Dendritic cell treated with granulocyte-macrophage colony-stimulating factor and Interleukin-4, amounts not matched to agents 40 ng/mL and 50 ng/mL, for 4 days (primary cell): ENCODE measurements at regions not wholly inside any gene's neighbourhood (a gene's known extent, or its start where the extent isn't known, plus 50 kb on each side); places are given as distances from the start of the nearest gene placed in this dataset.
"Not testable (repeated sequence)": the region's sequence is repeated elsewhere in the genome, so short reads cannot be mapped to it uniquely, and the experiment has no call there.

Experiments used
- H3K27ac Mint-ChIP-seq: one replicate; pipeline ENCODE4 v1.8.0; 2022; ENCODE audit warnings: mild to moderate bottlenecking, mixed read lengths
- H3K27me3 Mint-ChIP-seq: one replicate; pipeline ENCODE4 v1.8.0; 2022; ENCODE audit warnings: mild to moderate bottlenecking, mixed read lengths
- H3K36me3 Mint-ChIP-seq: one replicate; pipeline ENCODE4 v1.8.0; 2022; ENCODE audit warnings: low read depth, mixed read lengths
- H3K4me1 Mint-ChIP-seq: one replicate; pipeline ENCODE4 v1.8.0; 2022; ENCODE audit warnings: low read depth, mixed read lengths
- H3K4me3 Mint-ChIP-seq: one replicate; pipeline ENCODE4 v1.8.0; 2022; ENCODE audit warnings: mild to moderate bottlenecking, moderate library complexity, mixed read lengths
- H3K9me3 Mint-ChIP-seq: one replicate; pipeline ENCODE4 v1.8.0; 2022; ENCODE audit warnings: mixed read lengths
- intact Hi-C: fragments of 100-400 bp; cut with micrococcal nuclease; formaldehyde crosslinking; loops from one replicate; pipeline ENCODE4 v1.15.0; 2022

DNA sequence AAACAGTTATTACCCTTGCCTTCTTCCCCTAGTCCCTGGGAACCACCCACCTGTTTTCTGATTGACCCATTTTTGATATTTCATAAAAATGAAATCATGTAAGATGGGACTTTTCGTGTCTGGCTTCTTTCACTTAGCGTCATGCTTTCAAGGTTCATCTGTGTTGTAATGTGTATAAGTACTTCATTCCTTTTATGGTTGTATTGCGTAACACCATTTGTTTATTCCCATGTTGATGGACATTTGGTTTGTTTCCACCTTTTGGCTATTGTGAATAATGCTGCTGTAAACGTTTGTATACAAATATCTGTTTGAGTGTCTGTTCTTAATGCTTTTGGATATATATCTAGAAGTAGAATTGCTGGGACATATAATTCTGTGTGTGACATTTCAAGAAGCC, 650.1 kb upstream of the COX7C start:
- H3K36me3 Mint-ChIP-seq: no peaks in the 10 kb centered on the region
- H3K4me1 Mint-ChIP-seq: no peaks in the 10 kb centered on the region
- intact Hi-C loops: no loop called here
- H3K4me3 Mint-ChIP-seq: no peak overlapping the region
- H3K27me3 Mint-ChIP-seq: no peaks in the 10 kb centered on the region
- H3K9me3 Mint-ChIP-seq: no peaks in the 10 kb centered on the region
- H3K27ac Mint-ChIP-seq: no peak overlapping the region

DNA sequence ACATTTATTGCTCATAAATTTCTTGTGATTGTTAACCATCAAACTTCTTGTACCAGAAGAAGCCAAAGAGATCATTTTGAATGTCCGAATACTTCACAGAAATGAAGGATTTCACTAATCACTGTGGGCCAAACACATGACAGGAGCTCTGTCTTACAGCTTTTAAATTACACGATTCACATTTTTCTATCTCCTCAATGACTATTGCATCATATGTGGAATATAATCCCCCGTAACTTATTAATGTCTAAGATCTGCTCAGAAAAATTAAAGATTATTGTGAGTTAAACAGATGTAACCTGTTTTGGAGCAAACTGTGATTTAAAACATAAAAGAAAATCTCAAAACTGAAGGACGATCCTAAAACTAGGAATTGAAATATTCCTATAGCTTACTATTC, 645.2 kb upstream of the COX7C start:
- no peaks in the 10 kb centered on the region for H3K36me3 Mint-ChIP-seq
- H3K27me3 Mint-ChIP-seq: no peaks in the 10 kb centered on the region
- intact Hi-C loops: no loop called here
- no peak overlapping the region for H3K4me3 Mint-ChIP-seq
- H3K9me3 Mint-ChIP-seq: no peaks in the 10 kb centered on the region
- H3K4me1 Mint-ChIP-seq: no peaks in the 10 kb centered on the region
- no peak overlapping the region for H3K27ac Mint-ChIP-seq

DNA sequence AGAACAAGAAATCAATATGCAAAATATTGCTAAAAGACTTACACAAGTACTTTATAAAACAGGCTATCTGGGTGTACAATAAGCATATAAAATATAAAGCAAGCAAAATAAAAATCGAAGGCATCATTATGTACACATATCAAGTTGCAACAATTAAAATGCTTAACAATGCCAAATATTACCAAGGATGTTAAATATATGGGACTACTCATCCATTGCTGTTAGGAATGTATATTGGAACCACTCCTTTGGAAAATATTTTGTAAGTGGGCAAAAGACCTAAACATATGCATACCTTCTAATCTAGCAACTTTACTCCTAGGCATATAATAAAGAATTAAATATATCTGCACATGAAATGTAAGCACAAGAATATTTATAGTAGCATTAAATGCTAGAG, 632.6 kb upstream of the COX7C start:
- H3K9me3 Mint-ChIP-seq: peaks cover 9% of the 10 kb centered on the region
- H3K27ac Mint-ChIP-seq: no peak overlapping the region
- no peaks in the 10 kb centered on the region for H3K27me3 Mint-ChIP-seq
- no peak overlapping the region for H3K4me3 Mint-ChIP-seq
- H3K36me3 Mint-ChIP-seq: no peaks in the 10 kb centered on the region
- H3K4me1 Mint-ChIP-seq: no peaks in the 10 kb centered on the region
- intact Hi-C loops: no loop called here

GRCh38 chr5:85990998-85991397, 626.7 kb upstream of the COX7C start:
- no peaks in the 10 kb centered on the region for H3K27me3 Mint-ChIP-seq
- intact Hi-C loops: no loop called here
- no peak overlapping the region for H3K4me3 Mint-ChIP-seq
- H3K9me3 Mint-ChIP-seq: peaks cover 37% of the 10 kb centered on the region
- no peaks in the 10 kb centered on the region for H3K4me1 Mint-ChIP-seq
- H3K36me3 Mint-ChIP-seq: no peaks in the 10 kb centered on the region
- no peak overlapping the region for H3K27ac Mint-ChIP-seq

GRCh38 chr5:85994653-85995052, 623.1 kb upstream of the COX7C start:
- intact Hi-C loops, H3K4me3 Mint-ChIP-seq: not testable (repeated sequence)
- H3K9me3 Mint-ChIP-seq: peaks cover 33% of the 10 kb centered on the region

DNA sequence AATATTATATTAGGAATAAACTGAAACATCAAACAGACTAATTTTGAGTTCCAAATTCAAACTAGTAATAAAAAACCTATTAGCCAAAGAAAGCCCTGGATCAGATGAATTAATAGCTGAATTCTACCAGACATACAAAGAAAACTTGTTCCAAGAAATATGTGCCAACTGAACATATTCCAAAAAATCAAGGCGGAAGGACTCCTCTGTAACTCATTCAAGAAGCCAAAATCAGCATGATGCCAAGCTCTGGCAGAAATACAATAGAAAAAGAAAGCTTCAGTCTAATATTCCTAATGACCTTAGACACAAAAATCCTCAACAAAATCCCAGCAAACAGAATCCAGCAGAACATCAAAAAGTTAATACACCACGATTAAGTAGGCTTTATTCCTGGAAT, 619.1 kb upstream of the COX7C start:
- no peaks in the 10 kb centered on the region for H3K27me3 Mint-ChIP-seq
- H3K36me3 Mint-ChIP-seq: no peaks in the 10 kb centered on the region
- H3K4me1 Mint-ChIP-seq: no peaks in the 10 kb centered on the region
- no peak overlapping the region for H3K4me3 Mint-ChIP-seq
- H3K27ac Mint-ChIP-seq: no peak overlapping the region
- intact Hi-C loops: no loop called here
- H3K9me3 Mint-ChIP-seq: peaks cover 9% of the 10 kb centered on the region

More at GRCh38 chr5:85994653-85995052, 623.1 kb upstream of the COX7C start:
- H3K27ac Mint-ChIP-seq, H3K36me3 Mint-ChIP-seq, H3K4me1 Mint-ChIP-seq, H3K27me3 Mint-ChIP-seq: not testable (repeated sequence)

GRCh38 chr5:86008293-86008692, 609.4 kb upstream of the COX7C start:
- Mint-ChIP-seq H3K27ac (no peak overlapping the region), H3K36me3 (no peaks in the 10 kb centered on the region), H3K4me1 (no peaks in the 10 kb centered on the region), H3K9me3 (peaks cover 36% of the 10 kb centered on the region), H3K27me3 (no peaks in the 10 kb centered on the region), H3K4me3 (no peak overlapping the region)
- intact Hi-C loops: no loop called here

- Mint-ChIP-seq H3K9me3 (peaks cover 36% of the 10 kb centered on the region), H3K4me1 (no peaks in the 10 kb centered on the region), H3K4me3 (no peak overlapping the region), H3K36me3 (no peaks in the 10 kb centered on the region), H3K27ac (no peak overlapping the region), H3K27me3 (no peaks in the 10 kb centered on the region)
- intact Hi-C loops: no loop called here
Observed at GRCh38 chr5:86008704-86009103, 609.0 kb upstream of the COX7C start.

DNA sequence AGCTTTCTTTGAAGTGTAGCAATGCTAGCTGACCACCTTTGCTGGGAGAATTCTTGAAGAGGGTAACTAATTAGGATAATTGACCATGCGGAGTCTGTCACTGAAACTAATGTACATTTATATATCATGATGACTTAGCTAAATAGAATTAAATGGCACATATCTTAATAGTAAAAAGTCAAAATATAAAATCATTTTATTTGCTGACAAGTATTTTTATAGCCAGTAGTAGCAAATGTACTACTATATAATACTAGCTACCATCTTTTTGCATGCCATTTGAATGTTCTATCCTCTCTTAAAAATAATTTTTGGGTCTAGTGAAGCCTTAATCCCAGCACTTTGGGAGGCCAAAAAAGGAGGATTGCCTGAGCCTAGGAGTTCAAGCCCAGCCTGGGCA, 605.8 kb upstream of the COX7C start:
- H3K27me3 Mint-ChIP-seq: no peaks in the 10 kb centered on the region
- no peaks in the 10 kb centered on the region for H3K4me1 Mint-ChIP-seq
- intact Hi-C loops: no loop called here
- H3K4me3 Mint-ChIP-seq: no peak overlapping the region
- no peaks in the 10 kb centered on the region for H3K36me3 Mint-ChIP-seq
- H3K27ac Mint-ChIP-seq: no peak overlapping the region
- peaks cover 42% of the 10 kb centered on the region for H3K9me3 Mint-ChIP-seq

- Mint-ChIP-seq H3K36me3 (no peaks in the 10 kb centered on the region), H3K4me1 (no peaks in the 10 kb centered on the region), H3K27ac (no peak overlapping the region), H3K4me3 (no peak overlapping the region), H3K9me3 (no peaks in the 10 kb centered on the region), H3K27me3 (no peaks in the 10 kb centered on the region)
- intact Hi-C loops: no loop called here
Observed at GRCh38 chr5:86029308-86029707, 588.4 kb upstream of the COX7C start.

DNA sequence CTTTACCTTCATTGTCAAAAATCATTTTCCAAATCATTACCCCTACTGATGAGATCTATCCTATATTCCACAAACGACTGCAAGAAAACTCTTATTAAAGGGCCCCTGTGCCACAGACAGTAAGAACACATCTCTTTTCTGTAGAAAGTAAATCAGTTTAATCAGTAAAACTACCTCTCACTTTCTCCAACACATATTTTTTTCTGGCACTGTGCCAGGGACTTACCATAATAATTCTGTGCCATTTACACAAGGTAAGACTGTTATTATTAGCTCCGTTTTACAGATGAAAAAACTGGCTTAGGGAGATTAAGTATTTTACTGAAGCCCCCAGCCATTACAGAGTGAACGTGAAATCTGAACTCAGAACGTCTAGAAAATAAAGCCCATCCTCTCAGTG, 587.0 kb upstream of the COX7C start:
- H3K36me3 Mint-ChIP-seq: no peaks in the 10 kb centered on the region
- H3K4me1 Mint-ChIP-seq: no peaks in the 10 kb centered on the region
- no peaks in the 10 kb centered on the region for H3K9me3 Mint-ChIP-seq
- no peaks in the 10 kb centered on the region for H3K27me3 Mint-ChIP-seq
- no peak overlapping the region for H3K27ac Mint-ChIP-seq
- no peak overlapping the region for H3K4me3 Mint-ChIP-seq
- intact Hi-C loops: no loop called here

DNA sequence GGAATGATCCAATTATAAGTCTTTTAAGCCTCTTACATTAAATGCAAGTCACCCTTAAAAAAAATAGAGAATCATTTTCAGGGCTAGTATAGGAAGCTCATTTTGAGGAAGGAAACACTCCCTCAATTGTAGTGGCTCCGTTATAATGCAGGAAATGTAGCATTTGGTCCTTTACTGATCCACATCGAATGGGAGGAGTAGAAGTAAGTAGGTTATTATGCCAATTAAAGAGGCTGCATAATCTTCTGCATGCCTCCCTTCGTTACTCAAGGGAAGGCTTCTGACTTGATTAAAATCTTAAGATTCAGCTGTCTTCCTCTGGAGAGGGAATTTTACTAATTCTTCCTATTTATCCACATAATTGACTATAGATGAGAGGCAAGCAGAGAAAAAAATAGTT, 579.2 kb upstream of the COX7C start:
- Mint-ChIP-seq H3K27me3 (no peaks in the 10 kb centered on the region), H3K36me3 (no peaks in the 10 kb centered on the region), H3K4me1 (no peaks in the 10 kb centered on the region), H3K4me3 (no peak overlapping the region), H3K27ac (no peak overlapping the region), H3K9me3 (peaks cover 13% of the 10 kb centered on the region)
- intact Hi-C loops: no loop called here

GRCh38 chr5:86039351-86039750, 578.4 kb upstream of the COX7C start:
- H3K36me3 Mint-ChIP-seq: no peaks in the 10 kb centered on the region
- intact Hi-C loops: no loop called here
- no peaks in the 10 kb centered on the region for H3K4me1 Mint-ChIP-seq
- no peaks in the 10 kb centered on the region for H3K27me3 Mint-ChIP-seq
- peaks cover 13% of the 10 kb centered on the region for H3K9me3 Mint-ChIP-seq
- H3K4me3 Mint-ChIP-seq: no peak overlapping the region
- H3K27ac Mint-ChIP-seq: no peak overlapping the region

- H3K4me3 Mint-ChIP-seq: no peak overlapping the region
- no peaks in the 10 kb centered on the region for H3K27me3 Mint-ChIP-seq
- H3K27ac Mint-ChIP-seq: no peak overlapping the region
- no peaks in the 10 kb centered on the region for H3K9me3 Mint-ChIP-seq
- no peaks in the 10 kb centered on the region for H3K4me1 Mint-ChIP-seq
- no peaks in the 10 kb centered on the region for H3K36me3 Mint-ChIP-seq
- intact Hi-C loops: no loop called here
Observed at GRCh38 chr5:86070719-86071118, 547.0 kb upstream of the COX7C start.

- Mint-ChIP-seq H3K27me3 (no peaks in the 10 kb centered on the region), H3K36me3 (no peaks in the 10 kb centered on the region), H3K9me3 (no peaks in the 10 kb centered on the region), H3K27ac (no peak overlapping the region), H3K4me3 (no peak overlapping the region), H3K4me1 (no peaks in the 10 kb centered on the region)
- intact Hi-C loops: no loop called here
Observed at GRCh38 chr5:86074297-86074696, 543.4 kb upstream of the COX7C start.

GRCh38 chr5:86075139-86075538, 542.6 kb upstream of the COX7C start:
- Mint-ChIP-seq H3K36me3 (no peaks in the 10 kb centered on the region), H3K4me1 (no peaks in the 10 kb centered on the region), H3K4me3 (no peak overlapping the region), H3K27me3 (no peaks in the 10 kb centered on the region), H3K27ac (no peak overlapping the region), H3K9me3 (peaks cover under 1% of the 10 kb centered on the region)
- intact Hi-C loops: no loop called here
